Activated T-cell treated with anti-CD3 and anti-CD28 coated beads, Interleukin-2, amount 50 U/mL, for 24 hours (primary cell): ENCODE measurements at regions not wholly inside any gene's neighbourhood (a gene's known extent, or its start where the extent isn't known, plus 50 kb on each side); places are given as distances from the start of the nearest gene placed in this dataset.
A peak's percentile ranks its signal among the peaks of the same experiment; 100 is the strongest.

Experiments used
- DNase-seq: peaks from one replicate; pipeline ENCODE4 v3.0.0-alpha.2; 2020
- H3K27ac Mint-ChIP-seq: 2 replicates; pipeline ENCODE4 v1.8.0; 2020; ENCODE audit warnings: mild to moderate bottlenecking, mixed read lengths
- H3K27me3 Mint-ChIP-seq: 2 replicates; pipeline ENCODE4 v1.8.0; 2020; ENCODE audit warnings: mixed read lengths
- H3K36me3 Mint-ChIP-seq: 2 replicates; pipeline ENCODE4 v1.8.0; 2020; ENCODE audit warnings: low read depth, mixed read lengths
- H3K4me1 Mint-ChIP-seq: 2 replicates; pipeline ENCODE4 v1.8.0; 2020; ENCODE audit warnings: low read depth, mixed read lengths
- H3K4me3 Mint-ChIP-seq: 2 replicates; pipeline ENCODE4 v1.8.0; 2020; ENCODE audit warnings: mild to moderate bottlenecking, moderate library complexity, mixed read lengths
- H3K9me3 Mint-ChIP-seq: 2 replicates; pipeline ENCODE4 v1.8.0; 2020; ENCODE audit warnings: mixed read lengths

GRCh38 chr9:88784960-88785359 lies 206.3 kb upstream of the S1PR3 start:
- Mint-ChIP-seq H3K27ac (no peak overlapping the region), H3K4me3 (no peak overlapping the region), H3K36me3 (no peaks in the 10 kb centered on the region), H3K27me3 (peaks cover 48% of the 10 kb centered on the region), H3K4me1 (peaks cover 7% of the 10 kb centered on the region), H3K9me3 (no peaks in the 10 kb centered on the region)
- DNase-seq = no peak

- Mint-ChIP-seq H3K9me3 (no peaks in the 10 kb centered on the region), H3K27ac (no peak overlapping the region), H3K36me3 (no peaks in the 10 kb centered on the region), H3K4me3 (no peak overlapping the region), H3K4me1 (peaks cover 16% of the 10 kb centered on the region), H3K27me3 (peaks cover 46% of the 10 kb centered on the region)
- no peak for DNase-seq
Measured at GRCh38 chr9:88786291-88787079, 204.8 kb upstream of the S1PR3 start.

GRCh38 chr9:88789785-88790184 lies 201.5 kb upstream of the S1PR3 start:
- Mint-ChIP-seq H3K27me3 (peaks cover 23% of the 10 kb centered on the region), H3K27ac (peak overlapping the region; percentile 5), H3K4me1 (peaks cover 24% of the 10 kb centered on the region), H3K36me3 (no peaks in the 10 kb centered on the region), H3K9me3 (no peaks in the 10 kb centered on the region), H3K4me3 (no peak overlapping the region)
- DNase-seq = no peak

- H3K9me3 Mint-ChIP-seq = peaks cover 7% of the 10 kb centered on the region
- no peak overlapping the region for H3K4me3 Mint-ChIP-seq
- no peak overlapping the region for H3K27ac Mint-ChIP-seq
- peaks cover 18% of the 10 kb centered on the region for H3K27me3 Mint-ChIP-seq
- no peak for DNase-seq
- H3K4me1 Mint-ChIP-seq = peaks cover 24% of the 10 kb centered on the region
- no peaks in the 10 kb centered on the region for H3K36me3 Mint-ChIP-seq
Measured at GRCh38 chr9:88791105-88791805, 200.0 kb upstream of the S1PR3 start.

GRCh38 chr9:88792502-88792901 lies 198.8 kb upstream of the S1PR3 start:
- Mint-ChIP-seq H3K4me1 (peaks cover 24% of the 10 kb centered on the region), H3K27me3 (peaks cover 10% of the 10 kb centered on the region), H3K27ac (no peak overlapping the region), H3K36me3 (no peaks in the 10 kb centered on the region), H3K4me3 (no peak overlapping the region), H3K9me3 (peaks cover 9% of the 10 kb centered on the region)
- no peak for DNase-seq

- peaks cover 10% of the 10 kb centered on the region for H3K9me3 Mint-ChIP-seq
Measured at GRCh38 chr9:88794100-88794499, 197.2 kb upstream of the S1PR3 start.

GRCh38 chr9:88796947-88797346 lies 194.3 kb upstream of the S1PR3 start:
- no peak overlapping the region for H3K27ac Mint-ChIP-seq
- no peak overlapping the region for H3K4me3 Mint-ChIP-seq

More at GRCh38 chr9:88794100-88794499, 197.2 kb upstream of the S1PR3 start:
- H3K27me3 Mint-ChIP-seq = no peaks in the 10 kb centered on the region
- no peaks in the 10 kb centered on the region for H3K36me3 Mint-ChIP-seq
- DNase-seq = no peak
- H3K4me3 Mint-ChIP-seq = no peak overlapping the region
- peaks cover 24% of the 10 kb centered on the region for H3K4me1 Mint-ChIP-seq
- H3K27ac Mint-ChIP-seq = no peak overlapping the region

GRCh38 chr9:88798476-88798875 lies 192.8 kb upstream of the S1PR3 start:
- Mint-ChIP-seq H3K4me3 (no peak overlapping the region), H3K27ac (no peak overlapping the region), H3K27me3 (peaks cover 29% of the 10 kb centered on the region), H3K9me3 (peaks cover 10% of the 10 kb centered on the region), H3K4me1 (peaks cover 4% of the 10 kb centered on the region), H3K36me3 (no peaks in the 10 kb centered on the region)
- no peak for DNase-seq

More at GRCh38 chr9:88796947-88797346, 194.3 kb upstream of the S1PR3 start:
- peaks cover 14% of the 10 kb centered on the region for H3K27me3 Mint-ChIP-seq
- no peaks in the 10 kb centered on the region for H3K36me3 Mint-ChIP-seq
- no peak for DNase-seq
- peaks cover 10% of the 10 kb centered on the region for H3K9me3 Mint-ChIP-seq
- peaks cover 4% of the 10 kb centered on the region for H3K4me1 Mint-ChIP-seq

GRCh38 chr9:88799541-88800328 lies 191.5 kb upstream of the S1PR3 start:
- H3K27ac Mint-ChIP-seq = no peak overlapping the region
- DNase-seq = no peak
- H3K9me3 Mint-ChIP-seq = peaks cover 10% of the 10 kb centered on the region
- peaks cover 39% of the 10 kb centered on the region for H3K27me3 Mint-ChIP-seq
- H3K4me3 Mint-ChIP-seq = no peak overlapping the region
- no peaks in the 10 kb centered on the region for H3K36me3 Mint-ChIP-seq
- H3K4me1 Mint-ChIP-seq = peaks cover 1% of the 10 kb centered on the region

- Mint-ChIP-seq H3K27ac (no peak overlapping the region), H3K4me1 (peaks cover 1% of the 10 kb centered on the region), H3K4me3 (no peak overlapping the region), H3K9me3 (peaks cover 9% of the 10 kb centered on the region), H3K36me3 (no peaks in the 10 kb centered on the region), H3K27me3 (peaks cover 42% of the 10 kb centered on the region)
- no peak for DNase-seq
Measured at GRCh38 chr9:88800329-88800682, 191.0 kb upstream of the S1PR3 start.

GRCh38 chr9:88801214-88801796 lies 190.0 kb upstream of the S1PR3 start:
- no peak for DNase-seq
- no peaks in the 10 kb centered on the region for H3K36me3 Mint-ChIP-seq
- H3K27me3 Mint-ChIP-seq = peaks cover 48% of the 10 kb centered on the region
- peaks cover 4% of the 10 kb centered on the region for H3K9me3 Mint-ChIP-seq
- no peak overlapping the region for H3K4me3 Mint-ChIP-seq
- H3K27ac Mint-ChIP-seq = no peak overlapping the region
- H3K4me1 Mint-ChIP-seq = peaks cover 1% of the 10 kb centered on the region

- Mint-ChIP-seq H3K27me3 (peaks cover 60% of the 10 kb centered on the region), H3K27ac (no peak overlapping the region)
Measured at GRCh38 chr9:88802533-88802932, 188.7 kb upstream of the S1PR3 start.

GRCh38 chr9:88803546-88804253 lies 187.6 kb upstream of the S1PR3 start:
- Mint-ChIP-seq H3K36me3 (no peaks in the 10 kb centered on the region), H3K4me1 (peaks cover 1% of the 10 kb centered on the region), H3K9me3 (no peaks in the 10 kb centered on the region), H3K27me3 (peaks cover 66% of the 10 kb centered on the region), H3K4me3 (no peak overlapping the region), H3K27ac (no peak overlapping the region)
- no peak for DNase-seq

More at GRCh38 chr9:88802533-88802932, 188.7 kb upstream of the S1PR3 start:
- DNase-seq = no peak
- H3K4me1 Mint-ChIP-seq = peaks cover 1% of the 10 kb centered on the region
- no peak overlapping the region for H3K4me3 Mint-ChIP-seq
- H3K9me3 Mint-ChIP-seq = peaks cover 1% of the 10 kb centered on the region
- H3K36me3 Mint-ChIP-seq = no peaks in the 10 kb centered on the region

- no peak overlapping the region for H3K4me3 Mint-ChIP-seq
- H3K27me3 Mint-ChIP-seq = peaks cover 71% of the 10 kb centered on the region
- no peaks in the 10 kb centered on the region for H3K9me3 Mint-ChIP-seq
- no peak for DNase-seq
- no peak overlapping the region for H3K27ac Mint-ChIP-seq
- H3K4me1 Mint-ChIP-seq = peaks cover 1% of the 10 kb centered on the region
- no peaks in the 10 kb centered on the region for H3K36me3 Mint-ChIP-seq
Measured at GRCh38 chr9:88804254-88804596, 187.0 kb upstream of the S1PR3 start.
